B cell (primary cell): ENCODE measurements at regions not wholly inside any gene's neighbourhood (a gene's known extent, or its start where the extent isn't known, plus 50 kb on each side); places are given as distances from the start of the nearest gene placed in this dataset.

Experiments used
- ATAC-seq: fragments of 200-7000 bp; cut with Tn5 transposase; one replicate; pipeline ENCODE4 v1.10.0; 2021; ENCODE audit warnings: low read depth, mild to moderate bottlenecking, moderate number of reproducible peaks, moderate library complexity
- CTCF ChIA-PET: fragments of 350-600 bp; sonication (Branson Sonifier 250); formaldehyde crosslinking; loops from one replicate; lab custom pipeline; 2021; ENCODE audit warnings: antibody characterized with exemption, inconsistent platforms; lab: Charles Lee
- POLR2A ChIA-PET: fragments of 350-600 bp; sonication (Branson Sonifier 250); formaldehyde crosslinking; loops from one replicate; lab custom pipeline; 2021; ENCODE audit warnings: antibody characterized with exemption; lab: Charles Lee
- DNase-seq: peaks from one replicate; pipeline ENCODE4 v3.0.0; 2013
- H2AFZ ChIP-seq: 2 replicates; pipeline ENCODE4 v1.6.1; 2012; ENCODE audit warnings: mild to moderate bottlenecking, low read depth, low read length; ENCODE audit not compliant: insufficient read depth, poor library complexity, severe bottlenecking
- H3K27ac ChIP-seq, 2 donors: 1 replicate in 1 of 2; 2 replicates in 1 of 2; pipeline ENCODE4 v1.5.1; 2012 to 2013; ENCODE audit warnings: low read length in 2 of 2, mild to moderate bottlenecking in 2 of 2, moderate library complexity in 1 of 2
- H3K27me3 ChIP-seq, 4 experiments: fragments of 200-600 bp in 1 of 4; sonication (generic) in 1 of 4; replicated peaks in 1 of 4; 1 replicate in 2 of 4; 2 replicates in 2 of 4; pipeline versions ENCODE4 v1.6.1 to v1.7.0; 2013 to 2016; ENCODE audit warnings: low read length in 3 of 4, mild to moderate bottlenecking in 2 of 4, mixed read lengths in 1 of 4, moderate library complexity in 1 of 4; ENCODE audit not compliant: insufficient read depth in 4 of 4, control insufficient read depth in 3 of 4; ENCODE audit errors: control extremely low read depth in 1 of 4
- H3K36me3 ChIP-seq, 2 experiments: replicated peaks in 1 of 2; 1 replicate in 1 of 2; 2 replicates in 1 of 2; pipeline versions ENCODE4 v1.6.1 to v1.7.1; 2013; ENCODE audit warnings: low read length in 1 of 2; ENCODE audit not compliant: insufficient read depth in 2 of 2, control insufficient read depth in 1 of 2; ENCODE audit errors: control extremely low read depth in 1 of 2, extremely low read depth in 1 of 2
- H3K4me1 ChIP-seq, 2 donors: fragments of 200-600 bp in 1 of 2; sonication (generic) in 1 of 2; 1 replicate in 1 of 2; 2 replicates in 1 of 2; pipeline versions ENCODE4 v1.5.1 to v1.6.1; 2013 to 2017; ENCODE audit warnings: low read length in 2 of 2; ENCODE audit not compliant: control insufficient read depth in 2 of 2, insufficient read depth in 2 of 2
- H3K4me2 ChIP-seq: replicated peaks from 2 replicates; pipeline ENCODE3; 2012; ENCODE audit warnings: mild to moderate bottlenecking, low read depth, low read length; ENCODE audit not compliant: poor library complexity, severe bottlenecking
- H3K4me3 ChIP-seq, 5 experiments: fragments of 200-600 bp in 1 of 5; sonication (generic) in 1 of 5; 1 replicate in 3 of 5; 2 replicates in 2 of 5; pipeline versions ENCODE4 v1.5.1 to v1.7.0; 2011 to 2016; ENCODE audit warnings: low read length in 4 of 5, mild to moderate bottlenecking in 4 of 5, low read depth in 2 of 5, control low read depth in 1 of 5, moderate library complexity in 1 of 5; ENCODE audit not compliant: insufficient read depth in 1 of 5; ENCODE audit errors: control extremely low read depth in 1 of 5, extremely low read depth in 1 of 5
- H3K79me2 ChIP-seq: fragments of 200-600 bp; sonication (generic); one replicate; pipeline ENCODE4 v1.6.0; 2016; ENCODE audit warnings: low read length; ENCODE audit not compliant: control insufficient read depth, insufficient read depth
- H3K9ac ChIP-seq: fragments of 200-600 bp; sonication (generic); 2 replicates; pipeline ENCODE4 v1.6.1; 2017; ENCODE audit warnings: mild to moderate bottlenecking, low read length, moderate library complexity
- H3K9me3 ChIP-seq, 3 donors: one replicate each; pipeline versions ENCODE4 v1.6.1 to v1.7.1; 2013; ENCODE audit warnings: low read length in 2 of 3; ENCODE audit not compliant: control insufficient read depth in 2 of 3, insufficient read depth in 1 of 3; ENCODE audit errors: control extremely low read depth in 1 of 3
- H4K20me1 ChIP-seq: 2 replicates; pipeline ENCODE4 v1.6.0; 2012; ENCODE audit warnings: mild to moderate bottlenecking, low read length; ENCODE audit not compliant: insufficient read depth, control insufficient read depth, poor library complexity, severe bottlenecking
- H3K27ac Mint-ChIP-seq: one replicate; pipeline ENCODE4 v1.8.0; 2021; ENCODE audit warnings: mixed read lengths
- H3K27me3 Mint-ChIP-seq: one replicate; pipeline ENCODE4 v1.8.0; 2021; ENCODE audit warnings: mixed read lengths
- H3K4me1 Mint-ChIP-seq: one replicate; pipeline ENCODE4 v1.8.0; 2021; ENCODE audit warnings: mixed read lengths
- H3K4me3 Mint-ChIP-seq: one replicate; pipeline ENCODE4 v1.8.0; 2021; ENCODE audit warnings: mixed read lengths
- H3K9me3 Mint-ChIP-seq: one replicate; pipeline ENCODE4 v1.8.0; 2022; ENCODE audit warnings: mixed read lengths; ENCODE audit not compliant: insufficient read depth
- CTCF ChIP-seq: fragments of 200-600 bp; IDR thresholded peaks from one replicate; pipeline ENCODE4 v1.8.0; 2022; ENCODE audit warnings: antibody characterized with exemption, mild to moderate bottlenecking
- EZH2 ChIP-seq: IDR thresholded peaks from 2 replicates; pipeline ENCODE4 v1.6.1; 2012; ENCODE audit warnings: borderline replicate concordance, low read depth, mild to moderate bottlenecking, moderate library complexity, low read length; ENCODE audit not compliant: insufficient read depth, poor library complexity, severe bottlenecking
- WGBS: methylation state at CpG from one replicate; pipeline ENCODE4 v1.1.5; 2013; ENCODE audit warnings: missing lambda C conversion rate; ENCODE audit not compliant: insufficient coverage; 5-methylcytosine and 5-hydroxymethylcytosine counted together
- intact Hi-C: fragments of 100-400 bp; cut with micrococcal nuclease; formaldehyde crosslinking; loops from one replicate; pipeline ENCODE4 v1.10.0; 2022

- Mint-ChIP-seq H3K4me3 (no peak overlapping the region), H3K4me1 (no peaks in the 10 kb centered on the region), H3K27ac (no peak overlapping the region), H3K9me3 (peaks cover 3% of the 10 kb centered on the region), H3K27me3 (no peaks in the 10 kb centered on the region)
- Histone ChIP-seq H3K4me3 (no peak overlapping the region), H4K20me1 (no peaks in the 10 kb centered on the region), H3K4me1 (no peaks in the 10 kb centered on the region), H3K4me2 (no peak overlapping the region), H3K9me3 (no peaks in the 10 kb centered on the region), H3K36me3 (no peaks in the 10 kb centered on the region), H3K9ac (no peak overlapping the region), H2AFZ (no peak overlapping the region), H3K27ac (no peak overlapping the region), H3K79me2 (no peaks in the 10 kb centered on the region), H3K27me3 (no peaks in the 10 kb centered on the region)
- POLR2A ChIA-PET, result no interaction called here
- DNase-seq (no peak), ATAC-seq (no peak)
- no CpG with 5 or more reads among the region's 2 CpGs for WGBS
- TF ChIP-seq EZH2 (no peak), CTCF (no peak)
- CTCF ChIA-PET, result no interaction called here
- intact Hi-C loops, result no loop called here
These were observed 624.4 kb upstream of the PLXNA2 start for GRCh38 chr1:208868554-208868953.

- WGBS, result no CpG with 5 or more reads among the region's 1 CpG
- Mint-ChIP-seq H3K4me3 (no peak overlapping the region), H3K4me1 (no peaks in the 10 kb centered on the region), H3K27me3 (peaks cover 3% of the 10 kb centered on the region), H3K9me3 (peaks cover 3% of the 10 kb centered on the region), H3K27ac (no peak overlapping the region)
- Histone ChIP-seq H3K27me3 (no peaks in the 10 kb centered on the region), H2AFZ (no peak overlapping the region), H3K27ac (no peak overlapping the region), H3K4me1 (no peaks in the 10 kb centered on the region), H3K9me3 (no peaks in the 10 kb centered on the region), H3K4me3 (no peak overlapping the region), H3K36me3 (no peaks in the 10 kb centered on the region), H3K4me2 (no peak overlapping the region), H3K79me2 (no peaks in the 10 kb centered on the region), H3K9ac (no peak overlapping the region), H4K20me1 (no peaks in the 10 kb centered on the region)
- ATAC-seq (no peak), DNase-seq (no peak)
- intact Hi-C loops, result no loop called here
- TF ChIP-seq EZH2 (no peak), CTCF (no peak)
- ChIA-PET POLR2A (no interaction called here), CTCF (no interaction called here)
These were observed 630.7 kb upstream of the PLXNA2 start for GRCh38 chr1:208874915-208875314.
